Activated T-helper 2 cell treated with anti-CD3 and anti-CD28 coated beads, Interferon-gamma antibody, Interleukin-2, Interleukin-4, amounts not matched to agents 10 μg/mL and 5 μg/mL and 100 μg/mL, durations not matched to agents 14 hours and 24 hours and 36 hours (primary cell): ENCODE measurements at regions not wholly inside any gene's neighbourhood (a gene's known extent, or its start where the extent isn't known, plus 50 kb on each side); places are given as distances from the start of the nearest gene placed in this dataset.
A peak's percentile ranks its signal among the peaks of the same experiment; 100 is the strongest.

Experiments
- DNase-seq: peaks from one replicate; pipeline ENCODE4 v3.0.0; 2021; ENCODE audit warnings: low spot score
- H3K27ac Mint-ChIP-seq: one replicate; pipeline ENCODE4 v1.8.0; 2021; ENCODE audit warnings: mixed read lengths
- H3K27me3 Mint-ChIP-seq: one replicate; pipeline ENCODE4 v1.8.0; 2021; ENCODE audit warnings: low read depth, mixed read lengths
- H3K36me3 Mint-ChIP-seq: one replicate; pipeline ENCODE4 v1.8.0; 2021; ENCODE audit warnings: low read depth, mixed read lengths
- H3K4me1 Mint-ChIP-seq: one replicate; pipeline ENCODE4 v1.8.0; 2021; ENCODE audit warnings: low read depth, mixed read lengths
- H3K4me3 Mint-ChIP-seq: one replicate; pipeline ENCODE4 v1.8.0; 2021; ENCODE audit warnings: low read depth, mild to moderate bottlenecking, moderate library complexity, mixed read lengths
- H3K9me3 Mint-ChIP-seq: one replicate; pipeline ENCODE4 v1.8.0; 2021; ENCODE audit warnings: mixed read lengths
- intact Hi-C: fragments of 100-400 bp; cut with micrococcal nuclease; formaldehyde crosslinking; loops from one replicate; pipeline ENCODE4 v1.15.1; 2023

DNA sequence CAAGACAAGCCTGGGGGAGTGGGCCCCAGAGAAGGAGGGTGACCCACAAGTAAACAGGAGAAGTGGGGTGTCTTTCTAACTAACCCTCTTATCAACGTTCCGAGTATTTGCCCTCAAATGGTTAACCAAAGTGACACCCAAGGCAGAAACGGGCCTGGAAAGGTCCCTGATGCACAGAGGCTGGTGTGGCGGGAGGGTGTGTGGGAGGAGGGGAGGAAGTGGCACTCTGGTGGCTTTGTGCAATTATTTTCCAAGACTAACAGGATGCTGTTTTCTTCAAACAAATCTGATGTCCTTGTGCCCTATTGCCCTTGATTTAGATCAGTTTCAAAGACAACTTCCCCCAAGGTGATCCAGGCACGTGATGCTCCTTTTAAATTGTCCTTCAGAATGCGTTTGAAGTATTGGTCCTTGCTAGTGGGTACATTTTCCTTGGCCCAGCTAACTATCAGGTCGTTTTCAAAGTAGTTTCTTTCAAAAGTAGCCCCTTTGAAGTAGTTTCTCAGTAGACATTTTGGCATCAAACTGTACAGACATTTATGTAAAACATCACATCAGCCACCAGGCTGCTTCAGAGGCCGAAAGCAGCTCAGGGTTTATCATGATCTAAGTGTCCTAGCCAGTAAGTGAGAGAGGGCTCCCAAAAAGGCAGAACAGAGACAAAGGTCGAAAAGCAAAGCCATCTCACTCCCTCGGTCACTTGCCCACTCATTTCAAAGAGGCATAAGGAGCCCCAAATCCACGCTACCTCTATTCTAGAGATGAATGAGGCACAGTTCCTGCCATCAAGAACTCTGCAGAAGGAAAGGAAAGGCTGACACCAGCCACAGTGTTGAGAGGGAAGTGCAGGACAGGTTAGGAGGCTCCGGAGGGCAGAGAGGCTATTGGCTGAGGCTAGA, 371.1 kb upstream of the ID2 start:
- Mint-ChIP-seq H3K27me3 (peaks cover 8% of the 10 kb centered on the region), H3K9me3 (no peaks in the 10 kb centered on the region), H3K36me3 (peaks cover 7% of the 10 kb centered on the region), H3K4me3 (no peak overlapping the region), H3K4me1 (peaks cover 74% of the 10 kb centered on the region), H3K27ac (peak overlapping the region; percentile 61)
- intact Hi-C loops = loop anchor here (1.0 to 5.0 kb wide), 5 partner anchors 9 to 276 kb away; no protein-coding TSS in a partner anchor
- peak; percentile 60 for DNase-seq

DNA sequence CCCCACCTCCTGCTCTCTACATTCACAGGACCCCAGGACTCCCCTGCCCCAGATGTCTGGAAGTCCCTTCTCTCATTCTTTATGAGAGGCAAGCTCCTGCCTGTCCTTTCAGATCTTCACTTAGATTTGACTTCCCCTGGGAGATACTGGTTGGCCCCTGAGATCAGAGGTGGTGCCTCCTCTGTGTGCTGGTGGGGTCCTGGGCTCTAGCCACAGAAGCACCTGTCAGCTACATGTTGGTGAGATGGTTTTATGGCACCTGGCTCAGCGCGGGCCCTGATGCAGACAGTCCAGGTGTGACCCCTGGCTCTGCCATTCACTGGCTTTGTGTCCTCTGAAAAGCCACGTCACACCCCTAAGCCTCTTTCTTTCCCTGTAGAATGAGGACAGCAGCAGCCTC, 369.6 kb upstream of the ID2 start:
- Mint-ChIP-seq H3K4me3 (no peak overlapping the region), H3K27ac (no peak overlapping the region), H3K9me3 (no peaks in the 10 kb centered on the region), H3K27me3 (peaks cover 15% of the 10 kb centered on the region), H3K36me3 (peaks cover 7% of the 10 kb centered on the region), H3K4me1 (peaks cover 63% of the 10 kb centered on the region)
- DNase-seq = no peak
- intact Hi-C loops = loop anchor here (5.0 kb wide), 1 partner anchor 275 kb away; no protein-coding TSS in a partner anchor

DNA sequence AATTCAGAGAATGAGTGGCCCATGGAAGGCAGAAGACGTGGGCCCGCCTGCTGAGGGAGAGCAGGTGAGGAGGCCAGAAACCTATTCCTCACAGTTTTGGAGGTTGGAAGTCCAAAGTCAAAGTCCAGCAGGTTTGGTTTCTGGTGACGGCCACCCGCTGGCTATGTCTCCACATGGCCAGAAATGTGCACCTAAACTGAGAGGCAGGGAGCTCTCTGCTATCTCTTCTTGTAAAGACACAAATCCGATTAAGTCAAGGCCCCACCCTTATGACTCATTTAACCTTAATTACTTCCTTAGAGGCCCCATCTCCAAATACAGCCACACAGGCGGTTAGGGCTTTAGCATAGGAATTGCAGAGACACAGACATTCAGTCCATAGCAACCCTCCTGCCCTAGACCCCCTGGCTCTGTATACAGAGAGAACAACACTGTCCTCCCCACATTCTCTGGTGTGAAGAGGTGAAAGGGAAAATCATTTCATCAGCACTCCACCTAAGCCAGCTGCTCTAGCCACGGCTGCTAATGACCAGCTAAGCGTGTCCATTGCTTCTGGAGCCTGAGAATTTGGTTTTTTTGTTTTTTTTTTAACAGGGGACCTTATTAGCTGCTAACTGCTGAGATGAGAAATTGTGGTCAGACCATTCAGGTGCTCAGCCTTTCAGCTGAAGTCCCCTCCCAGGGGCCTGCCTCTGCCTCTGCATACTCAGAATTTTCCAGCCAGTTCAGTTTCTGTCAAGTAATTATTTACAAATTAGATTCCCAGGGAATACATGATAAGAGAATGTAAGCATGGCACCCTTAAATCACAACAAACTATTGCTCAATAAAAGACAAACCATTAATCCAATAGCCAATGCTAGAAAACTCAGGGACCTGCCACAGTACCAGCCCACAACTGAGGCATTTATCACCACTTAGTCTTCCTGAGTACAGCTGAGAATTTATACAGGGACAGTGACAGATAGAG, 368.7 kb upstream of the ID2 start:
- no peak overlapping the region for H3K27ac Mint-ChIP-seq
- DNase-seq = no peak
- H3K4me1 Mint-ChIP-seq = peaks cover 60% of the 10 kb centered on the region
- no peak overlapping the region for H3K4me3 Mint-ChIP-seq
- peaks cover 22% of the 10 kb centered on the region for H3K27me3 Mint-ChIP-seq
- peaks cover 7% of the 10 kb centered on the region for H3K36me3 Mint-ChIP-seq
- intact Hi-C loops = loop anchor here (5.0 kb wide), 1 partner anchor 274 kb away; no protein-coding TSS in a partner anchor
- H3K9me3 Mint-ChIP-seq = no peaks in the 10 kb centered on the region

DNA sequence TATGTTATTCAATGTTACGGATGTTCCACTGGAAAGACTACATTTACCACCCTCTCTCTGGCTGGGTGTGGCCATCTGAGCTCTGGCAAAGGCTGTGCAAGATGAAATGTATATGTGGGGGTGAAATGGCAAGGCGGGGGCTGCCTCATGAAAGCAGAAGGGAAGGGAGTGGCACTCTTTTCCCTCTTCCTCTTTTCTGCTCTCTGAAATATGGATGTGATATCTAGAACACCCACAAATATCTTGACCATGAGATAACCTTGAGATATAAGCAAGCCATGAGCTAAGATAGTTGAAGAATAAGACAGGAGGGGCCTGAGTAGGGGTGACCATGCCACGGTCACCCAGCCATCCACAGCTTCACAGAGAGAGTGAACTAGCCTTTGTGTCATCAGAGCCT, 367.8 kb upstream of the ID2 start:
- intact Hi-C loops = loop anchor here (5.0 kb wide), 1 partner anchor 273 kb away; no protein-coding TSS in a partner anchor
- H3K9me3 Mint-ChIP-seq = no peaks in the 10 kb centered on the region
- H3K27me3 Mint-ChIP-seq = peaks cover 25% of the 10 kb centered on the region
- H3K27ac Mint-ChIP-seq = no peak overlapping the region
- peaks cover 7% of the 10 kb centered on the region for H3K36me3 Mint-ChIP-seq
- no peak overlapping the region for H3K4me3 Mint-ChIP-seq
- no peak for DNase-seq
- H3K4me1 Mint-ChIP-seq = peaks cover 57% of the 10 kb centered on the region

DNA sequence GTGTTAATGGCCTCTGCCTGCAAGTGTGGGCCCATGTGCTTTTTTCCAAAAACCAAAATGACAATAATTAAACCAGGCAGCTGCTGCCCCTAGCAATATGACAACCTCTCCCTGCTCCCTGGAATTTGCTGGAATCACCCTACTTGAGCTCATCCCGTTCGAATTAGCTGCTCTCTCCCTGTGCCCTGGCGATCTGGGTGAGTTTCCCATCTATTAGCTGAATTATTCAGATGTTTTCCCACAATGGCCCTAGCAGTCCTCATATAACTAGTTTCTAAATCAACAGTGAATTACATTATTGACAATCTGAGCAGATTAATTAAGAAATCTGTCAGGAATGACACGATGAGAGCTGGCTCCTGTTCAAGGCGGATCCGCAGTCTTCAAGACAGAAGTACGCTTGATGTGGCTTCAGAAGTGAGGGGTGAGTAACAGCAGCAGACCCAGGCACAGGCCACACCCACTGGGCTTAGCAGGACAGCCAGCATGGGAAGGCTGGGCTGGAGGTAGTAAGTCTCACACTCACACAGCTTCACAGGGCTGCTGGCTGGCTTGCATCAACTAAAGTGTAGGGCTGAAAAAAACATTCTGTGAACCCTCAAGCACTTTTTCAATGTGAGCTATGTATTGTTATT, 366.2 kb upstream of the ID2 start:
- no peak for DNase-seq
- no peak overlapping the region for H3K27ac Mint-ChIP-seq
- intact Hi-C loops = no loop called here
- no peaks in the 10 kb centered on the region for H3K9me3 Mint-ChIP-seq
- no peak overlapping the region for H3K4me3 Mint-ChIP-seq
- H3K4me1 Mint-ChIP-seq = peaks cover 52% of the 10 kb centered on the region
- H3K36me3 Mint-ChIP-seq = peaks cover 7% of the 10 kb centered on the region
- H3K27me3 Mint-ChIP-seq = peaks cover 30% of the 10 kb centered on the region

DNA sequence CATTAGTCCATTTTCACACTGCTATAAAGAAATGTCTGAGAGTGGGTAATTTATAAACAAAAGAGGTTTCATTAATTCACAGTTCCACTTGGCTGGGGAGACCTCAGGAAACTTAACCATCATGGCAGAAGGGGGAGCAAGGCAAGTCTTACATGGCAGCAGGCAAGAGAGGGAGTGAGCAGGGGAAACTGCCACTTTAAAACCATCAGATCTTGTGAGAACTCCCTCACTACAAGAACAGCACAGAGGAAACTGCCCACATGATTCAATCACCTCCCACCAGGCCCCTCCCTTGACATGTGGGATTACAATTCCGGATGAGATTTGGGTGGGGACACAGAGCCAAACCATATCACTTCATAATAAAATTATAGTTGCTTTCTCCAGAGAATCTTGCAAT, 365.5 kb upstream of the ID2 start:
- DNase-seq = no peak

DNA sequence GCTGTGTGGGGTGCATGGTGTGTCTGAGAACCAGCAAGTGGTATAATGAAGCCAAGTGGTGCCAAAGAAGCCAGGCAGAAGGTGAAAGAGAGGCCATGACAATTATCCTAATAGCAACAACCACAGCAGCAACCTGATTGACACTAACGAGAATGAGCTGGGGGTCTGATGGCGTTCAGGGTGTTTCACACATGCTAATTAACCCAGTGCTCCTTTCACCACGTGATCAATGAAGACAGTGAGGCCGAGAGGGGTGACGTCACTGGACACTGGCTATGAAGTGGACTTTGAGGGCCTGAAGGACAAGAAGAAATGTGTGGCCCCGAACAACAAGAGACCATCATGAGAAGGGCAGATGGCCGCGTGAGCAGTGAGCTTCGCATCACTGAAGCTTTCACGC, 364.4 kb upstream of the ID2 start:
- Mint-ChIP-seq H3K4me3 (no peak overlapping the region), H3K4me1 (peaks cover 36% of the 10 kb centered on the region), H3K27ac (no peak overlapping the region), H3K9me3 (no peaks in the 10 kb centered on the region), H3K36me3 (no peaks in the 10 kb centered on the region), H3K27me3 (peaks cover 32% of the 10 kb centered on the region)
- intact Hi-C loops = no loop called here
- DNase-seq = no peak

More for the DNA sequence above, 365.5 kb upstream of the ID2 start:
- H3K27me3 Mint-ChIP-seq = peaks cover 32% of the 10 kb centered on the region
- intact Hi-C loops = no loop called here
- H3K36me3 Mint-ChIP-seq = peaks cover 1% of the 10 kb centered on the region
- no peak overlapping the region for H3K4me3 Mint-ChIP-seq
- peaks cover 45% of the 10 kb centered on the region for H3K4me1 Mint-ChIP-seq
- H3K27ac Mint-ChIP-seq = no peak overlapping the region
- H3K9me3 Mint-ChIP-seq = no peaks in the 10 kb centered on the region

DNA sequence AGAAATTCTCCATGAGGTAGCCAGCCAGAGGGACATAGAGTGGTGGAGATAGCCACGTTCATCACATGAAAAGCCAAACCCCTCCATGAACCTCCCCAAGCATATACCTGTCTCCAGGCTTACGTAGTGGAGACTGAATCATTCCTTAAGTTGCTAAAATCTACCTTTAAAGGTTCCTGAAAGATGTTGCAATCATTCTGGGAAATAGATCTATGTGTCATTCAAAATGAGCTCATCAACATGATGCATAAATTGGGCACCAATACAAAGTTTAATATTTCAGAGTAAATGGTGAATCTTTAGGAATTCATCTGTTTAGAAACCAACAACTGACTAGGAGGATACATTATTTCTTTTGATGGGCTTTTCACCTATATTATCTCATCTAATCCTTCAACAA, 362.6 kb upstream of the ID2 start:
- no peaks in the 10 kb centered on the region for H3K9me3 Mint-ChIP-seq
- no peak for DNase-seq
- no peak overlapping the region for H3K27ac Mint-ChIP-seq
- intact Hi-C loops = no loop called here
- peaks cover 41% of the 10 kb centered on the region for H3K27me3 Mint-ChIP-seq
- peaks cover 6% of the 10 kb centered on the region for H3K36me3 Mint-ChIP-seq
- no peak overlapping the region for H3K4me3 Mint-ChIP-seq
- peaks cover 29% of the 10 kb centered on the region for H3K4me1 Mint-ChIP-seq

DNA sequence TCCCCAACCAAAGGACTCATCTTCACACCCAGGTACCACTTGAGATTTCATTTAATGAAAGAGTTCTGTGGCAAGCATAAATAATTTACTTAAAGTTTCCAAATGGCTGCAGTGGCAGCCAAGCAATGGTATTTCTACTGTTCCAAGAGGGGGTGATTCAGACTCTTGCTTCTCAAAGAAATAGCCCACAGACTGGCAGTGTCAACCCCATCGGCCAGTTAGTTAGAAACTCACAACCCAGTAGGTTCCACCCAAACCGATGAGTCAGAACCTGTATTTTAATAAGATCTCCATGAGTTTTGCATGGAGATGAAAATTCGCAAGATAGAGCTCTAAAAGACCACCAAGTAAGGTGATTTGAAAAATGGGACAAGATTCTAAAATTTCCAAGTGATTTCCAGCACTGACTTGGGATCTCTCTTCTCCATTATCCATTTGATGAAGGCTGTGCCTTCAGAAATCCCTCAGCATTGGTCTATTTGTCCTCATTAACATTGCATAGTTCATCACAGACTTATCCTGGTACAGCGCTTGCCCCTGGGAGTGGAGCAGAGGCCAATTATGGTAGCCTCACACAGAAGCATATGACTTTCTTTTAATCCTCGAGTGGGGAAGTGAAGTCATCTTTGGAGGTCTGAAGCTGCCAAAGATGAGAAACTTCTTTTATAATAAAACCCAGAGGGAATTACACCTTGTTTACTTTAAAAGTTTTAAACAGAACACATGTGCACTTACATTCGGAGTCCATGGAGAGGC, 361.4 kb upstream of the ID2 start:
- no peaks in the 10 kb centered on the region for H3K9me3 Mint-ChIP-seq
- no peak overlapping the region for H3K27ac Mint-ChIP-seq
- H3K27me3 Mint-ChIP-seq = peaks cover 35% of the 10 kb centered on the region
- peaks cover 37% of the 10 kb centered on the region for H3K4me1 Mint-ChIP-seq
- intact Hi-C loops = loop anchor here (5.0 kb wide), 1 partner anchor 157 kb away; no protein-coding TSS in a partner anchor
- no peak for DNase-seq
- H3K4me3 Mint-ChIP-seq = no peak overlapping the region
- peaks cover 6% of the 10 kb centered on the region for H3K36me3 Mint-ChIP-seq

DNA sequence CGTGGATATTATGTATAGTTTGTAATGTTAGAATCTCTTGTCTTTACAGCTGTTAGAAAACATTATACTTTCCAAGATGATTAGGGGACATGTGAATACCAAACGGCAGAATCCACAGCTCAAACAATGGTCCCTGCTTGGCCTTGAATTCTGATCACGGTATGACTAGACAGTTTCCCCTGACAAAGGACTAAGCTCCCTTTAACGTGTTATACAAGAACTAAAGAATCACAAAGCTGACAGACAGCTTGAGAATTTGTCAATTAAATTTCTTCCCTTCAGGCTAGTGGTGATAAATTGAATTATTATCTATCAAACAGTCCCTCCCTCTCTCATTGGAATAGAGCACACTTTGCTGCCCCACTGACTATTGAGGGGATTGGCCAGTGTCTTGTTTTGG, 359.2 kb upstream of the ID2 start:
- Mint-ChIP-seq H3K9me3 (no peaks in the 10 kb centered on the region), H3K4me3 (no peak overlapping the region), H3K27ac (no peak overlapping the region), H3K27me3 (peaks cover 26% of the 10 kb centered on the region), H3K4me1 (peaks cover 45% of the 10 kb centered on the region), H3K36me3 (peaks cover 6% of the 10 kb centered on the region)
- intact Hi-C loops = loop anchor here (5.0 kb wide), 1 partner anchor 155 kb away; no protein-coding TSS in a partner anchor
- no peak for DNase-seq

DNA sequence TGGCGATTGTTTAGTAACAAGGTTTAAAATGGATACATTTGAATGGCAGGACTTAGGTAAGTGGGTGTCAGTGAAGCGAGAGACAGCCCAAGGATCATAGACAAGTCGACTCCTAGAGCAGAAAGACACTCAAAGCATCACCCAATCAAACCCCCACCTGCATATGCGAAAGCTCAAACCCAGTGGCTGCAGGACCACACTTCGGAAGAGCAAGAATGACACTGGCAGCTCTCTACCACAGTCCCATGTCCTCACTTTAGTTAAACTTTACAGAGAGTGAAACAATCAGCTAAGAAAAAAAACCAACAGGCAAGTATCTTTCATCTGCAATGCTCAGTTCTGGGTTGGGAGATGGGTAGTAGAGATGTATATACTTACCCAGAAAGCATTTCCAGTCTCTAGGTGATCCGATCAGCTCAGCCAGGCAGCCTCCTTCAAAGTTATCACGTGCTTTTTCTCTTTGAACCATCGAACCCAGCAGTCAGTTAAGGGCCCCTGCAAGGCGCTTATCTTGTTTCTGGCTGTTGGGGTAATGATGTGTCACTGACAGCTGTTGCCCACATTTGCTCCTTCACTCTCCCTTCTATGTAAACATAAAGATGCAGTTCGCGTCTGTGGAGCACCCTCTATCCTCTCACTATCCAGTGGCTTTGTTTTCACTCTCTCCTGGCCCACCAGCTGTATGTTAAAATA, 357.5 kb upstream of the ID2 start:
- H3K27ac Mint-ChIP-seq = peak overlapping the region; percentile 4
- H3K9me3 Mint-ChIP-seq = no peaks in the 10 kb centered on the region
- peaks cover 6% of the 10 kb centered on the region for H3K36me3 Mint-ChIP-seq
- intact Hi-C loops = loop anchor here (2.0 to 5.0 kb wide), 2 partner anchors 14 to 153 kb away; no protein-coding TSS in a partner anchor
- DNase-seq = peak; percentile 31
- H3K4me1 Mint-ChIP-seq = peaks cover 49% of the 10 kb centered on the region
- no peak overlapping the region for H3K4me3 Mint-ChIP-seq
- peaks cover 19% of the 10 kb centered on the region for H3K27me3 Mint-ChIP-seq
